ENCODE measurements at regions not wholly inside any gene's neighbourhood (a gene's known extent, or its start where the extent isn't known, plus 50 kb on each side); places are given as distances from the start of the nearest gene placed in this dataset.

GRCh38 chr6:153873541-153873940, 165.5 kb upstream of the OPRM1 start:
- no peak for TF ChIP-seq ZFX (IDR thresholded peaks at IDR 0.05; ENCODE audit: borderline replicate concordance)
- TF ChIP-seq, protein P1, sequence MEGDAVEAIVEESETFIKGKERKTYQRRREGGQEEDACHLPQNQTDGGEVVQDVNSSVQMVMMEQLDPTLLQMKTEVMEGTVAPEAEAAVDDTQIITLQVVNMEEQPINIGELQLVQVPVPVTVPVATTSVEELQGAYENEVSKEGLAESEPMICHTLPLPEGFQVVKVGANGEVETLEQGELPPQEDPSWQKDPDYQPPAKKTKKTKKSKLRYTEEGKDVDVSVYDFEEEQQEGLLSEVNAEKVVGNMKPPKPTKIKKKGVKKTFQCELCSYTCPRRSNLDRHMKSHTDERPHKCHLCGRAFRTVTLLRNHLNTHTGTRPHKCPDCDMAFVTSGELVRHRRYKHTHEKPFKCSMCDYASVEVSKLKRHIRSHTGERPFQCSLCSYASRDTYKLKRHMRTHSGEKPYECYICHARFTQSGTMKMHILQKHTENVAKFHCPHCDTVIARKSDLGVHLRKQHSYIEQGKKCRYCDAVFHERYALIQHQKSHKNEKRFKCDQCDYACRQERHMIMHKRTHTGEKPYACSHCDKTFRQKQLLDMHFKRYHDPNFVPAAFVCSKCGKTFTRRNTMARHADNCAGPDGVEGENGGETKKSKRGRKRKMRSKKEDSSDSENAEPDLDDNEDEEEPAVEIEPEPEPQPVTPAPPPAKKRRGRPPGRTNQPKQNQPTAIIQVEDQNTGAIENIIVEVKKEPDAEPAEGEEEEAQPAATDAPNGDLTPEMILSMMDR (IDR thresholded peaks at IDR 0.05) = no peak
